VCaP (cell line): ENCODE measurements at regions not wholly inside any gene's neighbourhood (a gene's known extent, or its start where the extent isn't known, plus 50 kb on each side); places are given as distances from the start of the nearest gene placed in this dataset.

ENCODE experiments used
- H3K27ac ChIP-seq: fragments of 450-650 bp; 2 replicates; pipeline ENCODE4 v1.5.1; 2017
- TF ChIP-seq, protein P1 (sequence below): fragments of 450-650 bp; conservative IDR thresholded peaks from 2 replicates; pipeline ENCODE4 v1.5.1; 2017; ENCODE audit warnings: mild to moderate bottlenecking, moderate library complexity

DNA sequence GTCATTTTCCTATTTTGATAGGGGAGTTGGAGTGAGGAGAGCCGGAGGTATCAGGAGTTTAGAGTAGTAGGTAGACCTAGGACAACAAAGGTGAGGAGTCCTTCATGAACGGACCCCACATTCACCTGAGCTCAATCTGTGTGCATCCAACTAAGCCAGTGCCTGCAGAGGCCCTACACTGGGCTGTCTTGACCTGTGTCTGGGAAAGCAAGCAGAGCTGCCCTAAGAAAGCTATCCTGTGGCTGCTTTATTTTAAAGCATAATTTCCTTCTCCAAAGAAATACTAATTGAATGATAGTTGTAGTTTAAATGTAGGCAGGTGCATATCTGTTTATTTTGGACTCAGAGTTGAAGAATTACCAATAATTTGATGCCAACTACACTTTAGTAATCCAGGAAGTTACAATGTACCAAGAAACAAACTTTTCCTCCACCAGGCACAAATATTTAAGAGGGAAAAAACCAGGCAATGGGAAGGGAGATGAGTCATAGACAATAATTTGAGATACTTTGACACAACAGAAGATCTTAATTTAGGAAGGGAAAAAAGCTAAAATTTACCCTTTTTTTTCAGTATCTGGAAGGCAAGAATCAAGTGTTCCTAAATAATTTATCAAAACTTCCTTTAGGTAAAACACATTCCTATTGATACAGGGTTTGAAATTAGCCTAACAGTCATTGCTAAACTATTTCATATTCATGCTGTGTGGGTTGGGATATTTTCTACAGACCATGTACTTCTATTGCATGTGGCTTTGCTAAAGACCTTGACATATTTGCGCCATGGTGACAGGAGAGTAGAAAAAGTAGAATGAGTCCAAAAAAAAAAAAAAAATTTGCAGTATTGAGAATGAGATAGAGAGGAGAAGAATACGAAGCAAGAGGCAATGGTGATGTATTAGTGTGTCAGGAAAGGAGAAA is 376.6 kb upstream of the TUSC1 start:
- H3K27ac ChIP-seq = no peak overlapping the region
- TF ChIP-seq, protein P1, sequence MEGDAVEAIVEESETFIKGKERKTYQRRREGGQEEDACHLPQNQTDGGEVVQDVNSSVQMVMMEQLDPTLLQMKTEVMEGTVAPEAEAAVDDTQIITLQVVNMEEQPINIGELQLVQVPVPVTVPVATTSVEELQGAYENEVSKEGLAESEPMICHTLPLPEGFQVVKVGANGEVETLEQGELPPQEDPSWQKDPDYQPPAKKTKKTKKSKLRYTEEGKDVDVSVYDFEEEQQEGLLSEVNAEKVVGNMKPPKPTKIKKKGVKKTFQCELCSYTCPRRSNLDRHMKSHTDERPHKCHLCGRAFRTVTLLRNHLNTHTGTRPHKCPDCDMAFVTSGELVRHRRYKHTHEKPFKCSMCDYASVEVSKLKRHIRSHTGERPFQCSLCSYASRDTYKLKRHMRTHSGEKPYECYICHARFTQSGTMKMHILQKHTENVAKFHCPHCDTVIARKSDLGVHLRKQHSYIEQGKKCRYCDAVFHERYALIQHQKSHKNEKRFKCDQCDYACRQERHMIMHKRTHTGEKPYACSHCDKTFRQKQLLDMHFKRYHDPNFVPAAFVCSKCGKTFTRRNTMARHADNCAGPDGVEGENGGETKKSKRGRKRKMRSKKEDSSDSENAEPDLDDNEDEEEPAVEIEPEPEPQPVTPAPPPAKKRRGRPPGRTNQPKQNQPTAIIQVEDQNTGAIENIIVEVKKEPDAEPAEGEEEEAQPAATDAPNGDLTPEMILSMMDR = no peak

DNA sequence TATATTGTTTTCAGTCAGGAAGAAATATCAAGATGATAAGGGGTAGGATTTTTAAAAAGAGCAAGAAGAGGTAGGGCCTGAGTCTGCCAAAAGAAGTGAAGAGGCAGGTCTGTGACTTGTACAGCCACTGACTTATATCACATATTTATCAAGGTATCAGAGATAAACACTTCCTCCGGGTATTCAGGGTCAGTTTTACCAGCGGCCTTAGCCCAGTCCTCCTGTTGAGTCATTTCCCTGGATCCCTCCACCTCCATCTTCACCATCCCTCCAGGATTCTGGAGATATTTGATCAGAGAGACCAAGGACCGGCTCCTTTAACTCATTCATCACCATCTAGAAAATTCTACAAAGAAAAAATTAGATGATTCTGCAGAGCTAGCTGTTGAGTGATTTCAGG is 375.7 kb upstream of the TUSC1 start:
- TF ChIP-seq, protein P1 = no peak
- H3K27ac ChIP-seq = no peak overlapping the region

DNA sequence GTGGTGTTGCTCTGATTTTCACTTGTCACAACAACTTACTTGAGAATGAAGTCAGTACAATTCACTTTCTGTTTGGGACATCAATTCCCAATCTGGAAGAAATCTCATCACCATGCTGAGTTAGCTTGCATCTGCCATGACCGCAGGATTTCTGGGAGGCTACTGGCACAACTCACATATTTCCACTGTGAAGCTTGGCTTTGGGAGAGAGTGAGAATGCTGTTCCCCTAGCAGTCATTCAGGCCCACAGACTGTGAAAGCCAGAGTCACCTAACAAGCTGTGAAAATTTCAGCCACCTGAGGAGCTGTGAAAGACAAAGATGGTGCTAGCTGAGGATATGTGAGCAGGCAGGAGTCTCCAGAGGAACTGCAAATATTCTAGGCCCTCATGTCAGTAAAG is 365.2 kb upstream of the TUSC1 start:
- H3K27ac ChIP-seq = no peak overlapping the region
- TF ChIP-seq, protein P1 = no peak

DNA sequence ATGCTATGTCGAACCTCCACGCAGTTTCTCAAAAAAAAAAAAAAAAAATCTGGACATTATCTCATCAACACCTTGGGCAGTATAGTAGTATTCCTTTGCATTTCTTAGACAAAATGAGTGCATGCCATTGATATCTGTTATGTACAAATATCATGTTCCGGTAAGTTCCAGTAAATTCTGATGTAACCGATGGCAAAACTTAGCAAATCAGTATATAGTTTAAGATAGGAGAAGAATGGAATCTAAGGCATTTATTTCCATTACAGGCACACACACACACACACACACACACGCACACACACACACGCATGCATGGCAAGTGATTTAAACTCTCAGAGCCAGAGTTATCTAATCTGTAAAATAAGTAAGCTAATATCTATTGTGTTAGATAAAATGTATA is 356.5 kb upstream of the TUSC1 start:
- TF ChIP-seq, protein P1 = no peak
- H3K27ac ChIP-seq = no peak overlapping the region

DNA sequence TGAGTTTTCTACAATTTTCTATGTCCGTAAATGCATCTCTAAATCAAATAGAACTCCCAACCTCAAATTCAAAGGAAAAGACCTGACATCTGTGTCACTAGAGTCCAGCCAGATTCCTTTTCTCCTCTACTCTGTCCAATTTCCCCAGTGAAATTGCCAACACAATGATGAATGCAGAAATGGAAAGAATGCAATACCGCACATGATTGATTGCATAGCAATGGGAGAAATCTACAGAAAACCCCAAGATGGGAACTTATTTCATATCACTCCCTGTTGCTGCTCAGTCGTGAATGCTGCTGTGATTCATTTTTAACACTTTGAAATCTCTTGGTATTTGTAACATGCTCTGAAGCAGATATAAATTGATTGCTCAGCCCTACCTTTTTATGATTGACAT is 355.1 kb upstream of the TUSC1 start:
- no peak overlapping the region for H3K27ac ChIP-seq
- TF ChIP-seq, protein P1 = no peak

DNA sequence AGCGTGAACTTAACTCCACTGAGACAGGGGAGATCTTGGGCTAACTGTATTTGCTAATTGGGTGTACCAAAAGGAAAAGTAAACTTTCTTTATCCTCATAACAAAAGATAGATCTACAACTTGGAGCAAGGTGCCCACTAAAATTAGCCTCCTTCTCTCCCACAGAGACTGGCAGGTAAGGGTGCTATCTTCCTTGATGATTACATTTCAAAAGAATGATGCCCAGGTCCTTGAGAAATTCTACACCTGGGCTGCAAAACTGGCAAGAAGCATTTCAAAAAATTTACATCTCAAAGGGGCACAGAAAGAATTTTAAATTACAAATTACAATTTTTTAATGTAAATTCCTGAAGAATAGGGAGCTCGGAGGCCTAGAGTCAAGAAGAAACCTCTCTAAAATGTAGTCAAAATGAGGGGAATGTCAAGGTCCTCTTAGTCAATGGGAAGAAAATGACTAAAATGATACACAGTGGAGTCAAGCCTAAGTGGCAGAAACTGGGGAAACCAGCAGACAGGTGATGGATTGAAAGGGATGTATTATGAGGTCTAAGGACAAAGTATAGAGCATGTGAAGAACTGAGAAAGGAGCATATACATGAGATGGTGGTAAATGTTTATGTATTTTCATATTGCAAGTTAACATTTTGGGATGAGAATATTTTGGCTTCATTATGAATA is 348.3 kb upstream of the TUSC1 start:
- TF ChIP-seq, protein P1 = no peak
- H3K27ac ChIP-seq = no peak overlapping the region

DNA sequence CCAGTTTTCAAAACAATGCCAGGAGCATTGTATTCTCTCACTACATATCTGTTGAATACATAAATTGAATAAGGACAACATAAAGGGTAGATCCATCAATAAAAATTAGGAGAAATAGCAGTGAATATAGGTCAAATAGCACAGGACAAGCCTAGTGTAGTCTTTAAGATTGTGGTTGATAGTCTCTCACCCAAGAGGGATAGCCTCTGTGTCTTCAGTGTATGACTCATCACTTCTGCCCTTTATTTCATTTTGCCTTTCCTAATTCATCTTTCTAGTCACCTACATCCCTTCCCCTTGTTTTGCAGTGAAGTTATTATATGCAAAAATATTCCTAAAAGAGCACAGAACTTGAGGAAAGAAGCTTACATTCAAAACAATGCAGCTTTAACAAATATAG is 335.0 kb upstream of the TUSC1 start:
- H3K27ac ChIP-seq = no peak overlapping the region
- TF ChIP-seq, protein P1 = no peak
